ENCODE measurements at regions not wholly inside any gene's neighbourhood (a gene's known extent, or its start where the extent isn't known, plus 50 kb on each side); places are given as distances from the start of the nearest gene placed in this dataset.
"Not testable (repeated sequence)": the region's sequence is repeated elsewhere in the genome, so short reads cannot be mapped to it uniquely, and the experiment has no call there.

- no peak for DNase-seq (ENCODE audit: low read depth in 2 of 2)
Measured at GRCh38 chr5:89850513-89850865, 559.1 kb downstream of the CETN3 start.

GRCh38 chr5:89849830-89850512 lies 559.6 kb downstream of the CETN3 start:
- DNase-seq (ENCODE audit: low read depth in 2 of 2): no peak

GRCh38 chr5:89847743-89848142 lies 561.8 kb downstream of the CETN3 start:
- DNase-seq (ENCODE audit: low read depth in 2 of 2): no peak

GRCh38 chr5:89844548-89844947 lies 565.0 kb downstream of the CETN3 start:
- no peak for DNase-seq (ENCODE audit: low read depth in 2 of 2)

- DNase-seq (ENCODE audit: low read depth in 2 of 2): no peak
Measured at GRCh38 chr5:89842531-89842930, 567.0 kb downstream of the CETN3 start.

- no peak for DNase-seq (ENCODE audit: low read depth in 2 of 2)
Measured at GRCh38 chr5:89840906-89841305, 568.6 kb downstream of the CETN3 start.

GRCh38 chr5:89830691-89831090 lies 578.9 kb downstream of the CETN3 start:
- DNase-seq (ENCODE audit: low read depth in 2 of 2): no peak

GRCh38 chr5:89827960-89828359 lies 581.6 kb downstream of the CETN3 start:
- no peak for DNase-seq (ENCODE audit: low read depth in 2 of 2)

- no peak for DNase-seq (ENCODE audit: low read depth in 2 of 2)
Measured at GRCh38 chr5:89827359-89827758, 582.2 kb downstream of the CETN3 start.

- no peak for DNase-seq (ENCODE audit: low read depth in 2 of 2)
Measured at GRCh38 chr5:89826938-89827337, 582.6 kb downstream of the CETN3 start.

- DNase-seq (ENCODE audit: low read depth in 2 of 2): no peak
Measured at GRCh38 chr5:89823046-89823445, 586.5 kb downstream of the CETN3 start.

- DNase-seq (ENCODE audit: low read depth in 2 of 2): no peak
Measured at GRCh38 chr5:89817841-89818240, 591.7 kb downstream of the CETN3 start.

GRCh38 chr5:89816038-89816437 lies 593.5 kb downstream of the CETN3 start:
- DNase-seq (ENCODE audit: low read depth in 2 of 2): no peak

GRCh38 chr5:89800735-89801134 lies 608.8 kb downstream of the CETN3 start:
- not testable (repeated sequence) for DNase-seq (ENCODE audit: low read depth in 2 of 2)

- not testable (repeated sequence) for DNase-seq (ENCODE audit: low read depth in 2 of 2)
Measured at GRCh38 chr5:89794504-89794903, 615.1 kb downstream of the CETN3 start.

- not testable (repeated sequence) for DNase-seq (ENCODE audit: low read depth in 2 of 2)
Measured at GRCh38 chr5:89779734-89780133, 629.8 kb downstream of the CETN3 start.

GRCh38 chr5:89777758-89778157 lies 631.8 kb downstream of the CETN3 start:
- no peak for DNase-seq (ENCODE audit: low read depth in 2 of 2)

GRCh38 chr5:89769975-89770374 lies 639.6 kb downstream of the CETN3 start:
- no peak for DNase-seq (ENCODE audit: low read depth in 2 of 2)

GRCh38 chr5:89759802-89760201 lies 649.8 kb downstream of the CETN3 start:
- DNase-seq (ENCODE audit: low read depth in 2 of 2): no peak

- no peak for DNase-seq (ENCODE audit: low read depth in 2 of 2)
Measured at GRCh38 chr5:89758146-89758545, 651.4 kb downstream of the CETN3 start.

GRCh38 chr5:89756955-89757354 lies 652.6 kb downstream of the CETN3 start:
- DNase-seq (ENCODE audit: low read depth in 2 of 2): no peak

- no peak for DNase-seq (ENCODE audit: low read depth in 2 of 2)
Measured at GRCh38 chr5:89755024-89755423, 654.5 kb downstream of the CETN3 start.

GRCh38 chr5:89735082-89735481 lies 674.5 kb downstream of the CETN3 start:
- DNase-seq (ENCODE audit: low read depth in 2 of 2): no peak

- no peak for DNase-seq (ENCODE audit: low read depth in 2 of 2)
Measured at GRCh38 chr5:89733772-89734171, 675.8 kb downstream of the CETN3 start.

All from stimulated activated CD4-positive, alpha-beta T cell treated with anti-CD3 and anti-CD28 coated beads, Interleukin-4, amount 100 ng/mL, for 48 hours (primary cell).